Epidermal melanocyte (primary cell): ENCODE measurements at regions not wholly inside any gene's neighbourhood (a gene's known extent, or its start where the extent isn't known, plus 50 kb on each side); places are given as distances from the start of the nearest gene placed in this dataset.

ENCODE experiments used
- DNase-seq: peaks from one replicate; pipeline ENCODE4 v3.0.0; 2011; ENCODE audit warnings: low spot score; ENCODE audit not compliant: insufficient read length

GRCh38 chr12:94026596-94026995, 121.8 kb upstream of the PLXNC1 start:
- DNase-seq, result peak; percentile 30

GRCh38 chr12:94027561-94027960, 120.8 kb upstream of the PLXNC1 start:
- no peak for DNase-seq

- DNase-seq, result no peak
These were observed 116.6 kb upstream of the PLXNC1 start for GRCh38 chr12:94031763-94032162.

GRCh38 chr12:94032368-94032767, 116.0 kb upstream of the PLXNC1 start:
- DNase-seq, result no peak

GRCh38 chr12:94033101-94033500, 115.3 kb upstream of the PLXNC1 start:
- no peak for DNase-seq

GRCh38 chr12:94033784-94034183, 114.6 kb upstream of the PLXNC1 start:
- DNase-seq, result no peak

- no peak for DNase-seq
These were observed 110.9 kb upstream of the PLXNC1 start for GRCh38 chr12:94037444-94037843.

GRCh38 chr12:94038605-94039004, 109.8 kb upstream of the PLXNC1 start:
- no peak for DNase-seq

- no peak for DNase-seq
These were observed 109.1 kb upstream of the PLXNC1 start for GRCh38 chr12:94039199-94039840.

GRCh38 chr12:94039914-94040313, 108.5 kb upstream of the PLXNC1 start:
- no peak for DNase-seq

- no peak for DNase-seq
These were observed 106.5 kb upstream of the PLXNC1 start for GRCh38 chr12:94041850-94042249.

- DNase-seq, result no peak
These were observed 106.1 kb upstream of the PLXNC1 start for GRCh38 chr12:94042321-94042720.

- DNase-seq, result no peak
These were observed 101.6 kb upstream of the PLXNC1 start for GRCh38 chr12:94046626-94047410.

- DNase-seq, result no peak
These were observed 100.4 kb upstream of the PLXNC1 start for GRCh38 chr12:94047781-94048567.

- DNase-seq, result no peak
These were observed 99.6 kb upstream of the PLXNC1 start for GRCh38 chr12:94048757-94049156.

- no peak for DNase-seq
These were observed 98.7 kb upstream of the PLXNC1 start for GRCh38 chr12:94049718-94050117.

GRCh38 chr12:94053676-94054075, 94.7 kb upstream of the PLXNC1 start:
- DNase-seq, result no peak

- no peak for DNase-seq
These were observed 92.8 kb upstream of the PLXNC1 start for GRCh38 chr12:94055528-94055927.

- DNase-seq, result no peak
These were observed 91.8 kb upstream of the PLXNC1 start for GRCh38 chr12:94056419-94057158.

GRCh38 chr12:94057262-94058151, 90.9 kb upstream of the PLXNC1 start:
- no peak for DNase-seq
